ENCODE measurements at regions not wholly inside any gene's neighbourhood (a gene's known extent, or its start where the extent isn't known, plus 50 kb on each side); places are given as distances from the start of the nearest gene placed in this dataset.

DNA sequence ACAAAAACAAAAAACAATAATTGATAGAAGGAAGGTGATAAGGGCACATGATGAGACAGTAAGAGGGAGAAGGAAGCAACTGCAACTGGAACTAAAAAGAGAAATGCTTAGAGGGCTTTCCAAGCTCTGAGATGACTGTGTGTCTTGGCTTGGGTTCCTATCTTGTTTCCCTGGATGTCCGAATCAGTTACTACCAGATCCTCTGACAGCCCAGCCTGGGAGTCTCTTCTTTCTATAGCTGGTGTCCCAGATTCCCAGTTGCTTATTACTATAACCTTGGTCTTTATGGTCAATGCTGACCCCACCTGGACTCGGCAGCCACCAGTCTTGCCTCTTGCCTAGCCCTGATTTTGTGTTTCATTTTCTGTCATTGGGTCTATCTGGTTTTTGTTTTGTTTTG is 116.4 kb downstream of the RFC3 start:
- no peak for DNase-seq (ENCODE audit: low read depth in 1 of 2, low spot score in 1 of 2)
- no peak overlapping the region for H3K4me3 ChIP-seq (replicated peaks; ENCODE audit: insufficient read depth, low read length)
- TF ChIP-seq GABPA (IDR thresholded peaks at IDR 0.05; ENCODE audit: low read depth) (no peak), SPI1 (IDR thresholded peaks at IDR 0.05; ENCODE audit: borderline replicate concordance, low read depth) (no peak), POLR2AphosphoS5 (IDR thresholded peaks at IDR 0.05; ENCODE audit: low read depth) (no peak)
- TF ChIP-seq, protein P1, sequence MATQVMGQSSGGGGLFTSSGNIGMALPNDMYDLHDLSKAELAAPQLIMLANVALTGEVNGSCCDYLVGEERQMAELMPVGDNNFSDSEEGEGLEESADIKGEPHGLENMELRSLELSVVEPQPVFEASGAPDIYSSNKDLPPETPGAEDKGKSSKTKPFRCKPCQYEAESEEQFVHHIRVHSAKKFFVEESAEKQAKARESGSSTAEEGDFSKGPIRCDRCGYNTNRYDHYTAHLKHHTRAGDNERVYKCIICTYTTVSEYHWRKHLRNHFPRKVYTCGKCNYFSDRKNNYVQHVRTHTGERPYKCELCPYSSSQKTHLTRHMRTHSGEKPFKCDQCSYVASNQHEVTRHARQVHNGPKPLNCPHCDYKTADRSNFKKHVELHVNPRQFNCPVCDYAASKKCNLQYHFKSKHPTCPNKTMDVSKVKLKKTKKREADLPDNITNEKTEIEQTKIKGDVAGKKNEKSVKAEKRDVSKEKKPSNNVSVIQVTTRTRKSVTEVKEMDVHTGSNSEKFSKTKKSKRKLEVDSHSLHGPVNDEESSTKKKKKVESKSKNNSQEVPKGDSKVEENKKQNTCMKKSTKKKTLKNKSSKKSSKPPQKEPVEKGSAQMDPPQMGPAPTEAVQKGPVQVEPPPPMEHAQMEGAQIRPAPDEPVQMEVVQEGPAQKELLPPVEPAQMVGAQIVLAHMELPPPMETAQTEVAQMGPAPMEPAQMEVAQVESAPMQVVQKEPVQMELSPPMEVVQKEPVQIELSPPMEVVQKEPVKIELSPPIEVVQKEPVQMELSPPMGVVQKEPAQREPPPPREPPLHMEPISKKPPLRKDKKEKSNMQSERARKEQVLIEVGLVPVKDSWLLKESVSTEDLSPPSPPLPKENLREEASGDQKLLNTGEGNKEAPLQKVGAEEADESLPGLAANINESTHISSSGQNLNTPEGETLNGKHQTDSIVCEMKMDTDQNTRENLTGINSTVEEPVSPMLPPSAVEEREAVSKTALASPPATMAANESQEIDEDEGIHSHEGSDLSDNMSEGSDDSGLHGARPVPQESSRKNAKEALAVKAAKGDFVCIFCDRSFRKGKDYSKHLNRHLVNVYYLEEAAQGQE (IDR thresholded peaks at IDR 0.05; ENCODE audit: insufficient replicate concordance, low read depth) = no peak
- TF ChIP-seq, protein P2, sequence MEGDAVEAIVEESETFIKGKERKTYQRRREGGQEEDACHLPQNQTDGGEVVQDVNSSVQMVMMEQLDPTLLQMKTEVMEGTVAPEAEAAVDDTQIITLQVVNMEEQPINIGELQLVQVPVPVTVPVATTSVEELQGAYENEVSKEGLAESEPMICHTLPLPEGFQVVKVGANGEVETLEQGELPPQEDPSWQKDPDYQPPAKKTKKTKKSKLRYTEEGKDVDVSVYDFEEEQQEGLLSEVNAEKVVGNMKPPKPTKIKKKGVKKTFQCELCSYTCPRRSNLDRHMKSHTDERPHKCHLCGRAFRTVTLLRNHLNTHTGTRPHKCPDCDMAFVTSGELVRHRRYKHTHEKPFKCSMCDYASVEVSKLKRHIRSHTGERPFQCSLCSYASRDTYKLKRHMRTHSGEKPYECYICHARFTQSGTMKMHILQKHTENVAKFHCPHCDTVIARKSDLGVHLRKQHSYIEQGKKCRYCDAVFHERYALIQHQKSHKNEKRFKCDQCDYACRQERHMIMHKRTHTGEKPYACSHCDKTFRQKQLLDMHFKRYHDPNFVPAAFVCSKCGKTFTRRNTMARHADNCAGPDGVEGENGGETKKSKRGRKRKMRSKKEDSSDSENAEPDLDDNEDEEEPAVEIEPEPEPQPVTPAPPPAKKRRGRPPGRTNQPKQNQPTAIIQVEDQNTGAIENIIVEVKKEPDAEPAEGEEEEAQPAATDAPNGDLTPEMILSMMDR (IDR thresholded peaks at IDR 0.05; ENCODE audit: insufficient read depth, low read length) = no peak
- H3K27me3 ChIP-seq (ENCODE audit: insufficient read depth, poor library complexity, severe bottlenecking) = no peaks in the 10 kb centered on the region
- H3K27ac ChIP-seq (replicated peaks) = no peak overlapping the region

DNA sequence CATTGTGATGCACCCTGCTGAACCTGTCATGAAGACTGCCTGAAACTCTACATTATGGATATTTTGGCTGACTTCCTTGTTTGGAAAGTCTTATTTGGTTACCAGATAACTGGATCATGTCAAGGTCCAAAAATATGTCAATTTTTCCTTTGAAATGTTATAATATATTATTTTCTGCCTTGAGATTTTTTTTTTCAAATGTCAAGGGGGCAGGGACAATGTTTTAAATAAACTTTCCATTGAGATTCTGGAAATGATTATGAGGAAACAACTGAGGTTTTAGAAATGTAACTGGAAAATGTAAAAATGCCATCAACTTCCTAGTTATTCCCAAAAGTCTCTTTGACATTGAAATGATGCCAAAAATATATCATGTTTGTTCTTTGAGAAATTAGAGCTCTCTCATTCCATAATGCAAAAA is 117.0 kb downstream of the RFC3 start:
- DNase-seq (ENCODE audit: low read depth in 1 of 2, low spot score in 1 of 2) = no peak
- Histone ChIP-seq H3K27me3 (ENCODE audit: insufficient read depth, poor library complexity, severe bottlenecking) (no peaks in the 10 kb centered on the region), H3K27ac (replicated peaks) (no peak overlapping the region), H3K4me3 (replicated peaks; ENCODE audit: insufficient read depth, low read length) (no peak overlapping the region)
- TF ChIP-seq POLR2AphosphoS5 (IDR thresholded peaks at IDR 0.05; ENCODE audit: low read depth) (no peak), SPI1 (IDR thresholded peaks at IDR 0.05; ENCODE audit: borderline replicate concordance, low read depth) (no peak), GABPA (IDR thresholded peaks at IDR 0.05; ENCODE audit: low read depth) (no peak)
- TF ChIP-seq, protein P2 (IDR thresholded peaks at IDR 0.05; ENCODE audit: insufficient read depth, low read length) = no peak

DNA sequence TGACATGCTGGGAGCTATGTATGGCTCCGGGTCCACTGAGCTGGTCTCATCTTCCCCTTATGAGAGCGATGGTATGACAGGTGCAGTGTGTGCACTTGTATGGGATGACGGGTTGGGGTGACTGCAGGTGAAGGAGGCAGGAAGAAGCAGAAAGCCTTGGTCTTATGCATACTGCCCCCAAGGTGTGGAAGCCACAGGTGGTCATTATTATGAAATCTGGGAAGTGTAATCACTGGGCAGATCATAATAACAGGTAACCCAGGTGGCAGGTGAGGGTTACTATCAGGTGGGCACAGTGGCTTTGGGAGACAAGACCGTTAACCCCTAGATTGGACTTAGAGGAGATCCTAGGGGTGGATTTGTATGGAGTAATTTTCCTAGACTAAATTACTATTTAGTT is 118.0 kb downstream of the RFC3 start:
- no peaks in the 10 kb centered on the region for H3K27me3 ChIP-seq (ENCODE audit: insufficient read depth, poor library complexity, severe bottlenecking)
- TF ChIP-seq, protein P2 (IDR thresholded peaks at IDR 0.05; ENCODE audit: insufficient read depth, low read length) = no peak
- TF ChIP-seq SPI1 (IDR thresholded peaks at IDR 0.05; ENCODE audit: borderline replicate concordance, low read depth) (no peak), POLR2AphosphoS5 (IDR thresholded peaks at IDR 0.05; ENCODE audit: low read depth) (no peak), GABPA (IDR thresholded peaks at IDR 0.05; ENCODE audit: low read depth) (no peak)
- TF ChIP-seq, protein P1 (IDR thresholded peaks at IDR 0.05; ENCODE audit: insufficient replicate concordance, low read depth) = no peak
- H3K27ac ChIP-seq (replicated peaks) = no peak overlapping the region
- no peak overlapping the region for H3K4me3 ChIP-seq (replicated peaks; ENCODE audit: insufficient read depth, low read length)
- DNase-seq (ENCODE audit: low read depth in 1 of 2, low spot score in 1 of 2) = no peak

Measured in HL-60 (cell line).